GM23248 (cell line): ENCODE measurements at regions not wholly inside any gene's neighbourhood (a gene's known extent, or its start where the extent isn't known, plus 50 kb on each side); places are given as distances from the start of the nearest gene placed in this dataset.
"Not testable (repeated sequence)": the region's sequence is repeated elsewhere in the genome, so short reads cannot be mapped to it uniquely, and the experiment has no call there.

Source experiments
- EZH2 ChIP-seq: fragments of 200-600 bp; sonication (generic); IDR thresholded peaks from 2 replicates; pipeline ENCODE4 v1.6.1; 2018; ENCODE audit warnings: antibody characterized with exemption, mild to moderate bottlenecking; ENCODE audit not compliant: insufficient read depth, poor library complexity, severe bottlenecking
- EZH2phosphoT487 ChIP-seq: fragments of 200-600 bp; sonication (generic); IDR thresholded peaks from 2 replicates; pipeline ENCODE4 v1.6.1; 2018; ENCODE audit warnings: antibody characterized with exemption, moderate library complexity, mild to moderate bottlenecking, low read depth; ENCODE audit not compliant: insufficient read depth

DNA sequence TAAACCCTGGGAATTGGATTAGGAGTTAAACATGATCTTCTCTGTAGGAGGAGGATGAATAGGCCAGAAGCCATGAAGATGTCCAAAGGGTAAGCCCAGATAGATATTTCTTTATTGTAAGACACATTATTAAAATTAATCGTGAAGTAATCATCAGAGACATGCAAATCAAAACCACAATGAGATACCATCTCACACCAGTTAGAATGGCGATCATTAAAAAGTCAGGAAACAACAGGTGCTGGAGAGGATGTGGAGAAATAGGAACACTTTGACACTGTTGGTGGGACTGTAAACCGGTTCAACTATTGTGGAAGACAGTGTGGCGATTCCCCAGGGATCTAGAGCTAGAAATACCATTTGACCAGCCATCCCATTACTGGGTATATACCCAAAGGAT lies 741.2 kb upstream of the ZNF608 start:
- not testable (repeated sequence) for TF ChIP-seq EZH2, EZH2phosphoT487
